IMR-90 (cell line): ENCODE measurements at regions not wholly inside any gene's neighbourhood (a gene's known extent, or its start where the extent isn't known, plus 50 kb on each side); places are given as distances from the start of the nearest gene placed in this dataset.

Source experiments
- ATAC-seq: fragments of 200-7000 bp; cut with Tn5 transposase; 2 replicates; pipeline ENCODE4 v1.9.1; 2020; ENCODE audit warnings: low read depth, mild to moderate bottlenecking, moderate library complexity
- BruUV-seq: library from RNA; stranded (reverse); fragments of 400-500 nt; replicated peaks from 2 replicates; lab custom pipeline; 2021; lab: Mats Ljungman, UMichigan
- CTCF ChIA-PET: fragments of 300-600 bp; formaldehyde crosslinking; extraction: SDS; loops from one replicate; lab custom pipeline; 2021; ENCODE audit warnings: antibody characterized with exemption; lab: Yijun Ruan, JAX
- POLR2A ChIA-PET: fragments of 300-600 bp; sonication (Branson Sonifier 250); formaldehyde crosslinking; loops from one replicate; lab custom pipeline; 2022; ENCODE audit warnings: antibody characterized with exemption; ENCODE audit not compliant: unreplicated experiment; lab: Charles Lee
- DNase-seq: peaks from one replicate; pipeline ENCODE4 v3.0.0; 2013
- H2AFZ ChIP-seq: replicated peaks from 2 replicates; pipeline ENCODE3; 2013; ENCODE audit warnings: low read length, mild to moderate bottlenecking; ENCODE audit not compliant: poor library complexity
- H2AK5ac ChIP-seq: 2 replicates; pipeline ENCODE4 v1.6.1; 2013; ENCODE audit warnings: low read depth, low read length, inconsistent platforms
- H2AK9ac ChIP-seq: replicated peaks from 2 replicates; pipeline ENCODE3; 2013; ENCODE audit warnings: mild to moderate bottlenecking, low read depth, low read length, moderate library complexity; ENCODE audit not compliant: poor library complexity
- H2BK120ac ChIP-seq: 2 replicates; pipeline ENCODE4 v1.6.1; 2013; ENCODE audit warnings: low read depth, low read length, inconsistent platforms
- H2BK15ac ChIP-seq: 3 replicates; pipeline ENCODE4 v1.6.1; 2013; ENCODE audit warnings: low read depth, low read length, inconsistent platforms
- H2BK20ac ChIP-seq: 2 replicates; pipeline ENCODE4 v1.6.1; 2013; ENCODE audit warnings: low read depth, mild to moderate bottlenecking, inconsistent platforms, low read length, moderate library complexity
- H2BK5ac ChIP-seq: 2 replicates; pipeline ENCODE4 v1.6.1; 2013; ENCODE audit warnings: mild to moderate bottlenecking, low read depth, low read length, inconsistent platforms; ENCODE audit not compliant: poor library complexity, severe bottlenecking
- H3K14ac ChIP-seq: replicated peaks from 2 replicates; pipeline ENCODE4 v1.6.1; 2013; ENCODE audit warnings: low read depth, low read length, inconsistent platforms
- H3K18ac ChIP-seq: 2 replicates; pipeline ENCODE4 v1.6.1; 2013; ENCODE audit warnings: low read depth, low read length, control low read depth
- H3K23ac ChIP-seq: 2 replicates; pipeline ENCODE4 v1.6.1; 2013; ENCODE audit warnings: low read depth, low read length, inconsistent platforms
- H3K27ac ChIP-seq: 2 replicates; pipeline ENCODE4 v1.5.1; 2013; ENCODE audit warnings: mild to moderate bottlenecking, control low read depth, low read length; ENCODE audit not compliant: insufficient read depth
- H3K27me3 ChIP-seq: 2 replicates; pipeline ENCODE4 v1.6.1; 2013; ENCODE audit warnings: low read length; ENCODE audit not compliant: control insufficient read depth, insufficient read depth
- H3K36me3 ChIP-seq: 2 replicates; pipeline ENCODE4 v1.6.1; 2013; ENCODE audit warnings: low read length, mixed read lengths; ENCODE audit not compliant: control insufficient read depth, insufficient read depth
- H3K4ac ChIP-seq: 2 replicates; pipeline ENCODE4 v1.6.1; 2013; ENCODE audit warnings: low read depth, low read length, inconsistent platforms
- H3K4me1 ChIP-seq: 2 replicates; pipeline ENCODE4 v1.6.1; 2013; ENCODE audit warnings: low read length, mixed read lengths; ENCODE audit not compliant: control insufficient read depth, insufficient read depth
- H3K4me2 ChIP-seq: 2 replicates; pipeline ENCODE4 v1.6.1; 2013; ENCODE audit warnings: low read depth, mild to moderate bottlenecking, control low read depth, low read length, moderate library complexity
- H3K4me3 ChIP-seq: 2 replicates; pipeline ENCODE4 v1.5.1; 2013; ENCODE audit warnings: low read depth, mild to moderate bottlenecking, control low read depth, low read length, moderate library complexity; ENCODE audit not compliant: insufficient read depth
- H3K56ac ChIP-seq: 2 replicates; pipeline ENCODE4 v1.6.1; 2013; ENCODE audit warnings: low read length, inconsistent platforms; ENCODE audit not compliant: insufficient read depth; ENCODE audit errors: extremely low read depth
- H3K79me1 ChIP-seq, 2 experiments: 2 replicates each; pipeline ENCODE4 v1.6.1; 2013; ENCODE audit warnings: low read length in 2 of 2, inconsistent platforms in 1 of 2, low read depth in 1 of 2
- H3K9ac ChIP-seq: 2 replicates; pipeline ENCODE4 v1.6.1; 2013; ENCODE audit warnings: low read depth, low read length, control low read depth
- H3K9me1 ChIP-seq: 2 replicates; pipeline ENCODE4 v1.6.1; 2013; ENCODE audit warnings: low read length, inconsistent platforms; ENCODE audit not compliant: insufficient read depth
- H3K9me3 ChIP-seq: 2 replicates; pipeline ENCODE4 v1.6.1; 2013; ENCODE audit warnings: low read length; ENCODE audit not compliant: control insufficient read depth, insufficient read depth
- H4K20me1 ChIP-seq: 2 replicates; pipeline ENCODE4 v1.6.1; 2013; ENCODE audit warnings: low read length, inconsistent platforms; ENCODE audit not compliant: insufficient read depth
- H4K5ac ChIP-seq: 2 replicates; pipeline ENCODE4 v1.6.1; 2013; ENCODE audit warnings: mild to moderate bottlenecking, low read depth, low read length, control low read depth
- H4K8ac ChIP-seq, 2 experiments: 2 replicates each; pipeline ENCODE4 v1.6.1; 2013; ENCODE audit warnings: low read depth in 2 of 2, low read length in 2 of 2, control low read depth in 1 of 2, inconsistent platforms in 1 of 2
- H4K91ac ChIP-seq: 2 replicates; pipeline ENCODE4 v1.6.1; 2013; ENCODE audit warnings: low read depth, low read length, inconsistent platforms; ENCODE audit not compliant: insufficient read depth
- CHD1 ChIP-seq: IDR thresholded peaks from 2 replicates; pipeline ENCODE4 v1.6.1; 2012; ENCODE audit warnings: low read depth, low read length, improper control_type of control experiment
- CTCF ChIP-seq: conservative IDR thresholded peaks from 2 replicates; pipeline ENCODE4 v1.5.1; 2012; ENCODE audit warnings: mild to moderate bottlenecking, low read depth, low read length, improper control_type of control experiment
- MAFK ChIP-seq: IDR thresholded peaks from 2 replicates; pipeline ENCODE4 v1.6.1; 2012; ENCODE audit warnings: low read depth, low read length, improper control_type of control experiment
- RCOR1 ChIP-seq: IDR thresholded peaks from 2 replicates; pipeline ENCODE4 v1.6.1; 2012; ENCODE audit warnings: mild to moderate bottlenecking, low read length, improper control_type of control experiment; ENCODE audit not compliant: insufficient replicate concordance
- SMC3 ChIP-seq: fragments of 150-350 bp; IDR thresholded peaks from 2 replicates; pipeline ENCODE4 v1.6.1; 2016; ENCODE audit warnings: low read depth, mild to moderate bottlenecking, antibody characterized with exemption, low read length, moderate library complexity
- WGBS, 2 experiments: methylation state at CpG; one replicate each; pipeline versions ENCODE4 v1.1.5 to v1.1.7; 2013; ENCODE audit warnings: missing lambda C conversion rate in 2 of 2; ENCODE audit not compliant: insufficient read length in 1 of 2; ENCODE audit errors: extremely low coverage in 2 of 2; 5-methylcytosine and 5-hydroxymethylcytosine counted together
- dilution Hi-C: fragments of 300-500 bp; cut with HindIII; formaldehyde crosslinking; loops from one replicate; pipeline ENCODE4 v1.14.3; 2018; ENCODE audit warnings: low sequenced_read_pairs; ENCODE audit not compliant: unreplicated experiment
- in situ Hi-C: fragments of 300-500 bp; cut with MboI; formaldehyde crosslinking; loops from 3 replicates; pipeline ENCODE4 v1.14.3; 2019; ENCODE audit warnings: low sequenced_read_pairs, inconsistent platforms, mixed read lengths
- intact Hi-C: fragments of 100-400 bp; cut with micrococcal nuclease; formaldehyde crosslinking; loops from 2 replicates; pipeline ENCODE4 v1.10.0; 2022

- ATAC-seq (no peak), DNase-seq (no peak)
- no peak for TF ChIP-seq SMC3
- TF ChIP-seq CTCF, result no peak
- TF ChIP-seq RCOR1, result no peak
- TF ChIP-seq CHD1, result no peak
- no peak for TF ChIP-seq MAFK
- no peaks in the 10 kb centered on the region for H3K9me1 ChIP-seq
- no peak overlapping the region for H3K4ac ChIP-seq
- intact Hi-C loops (no loop called here), dilution Hi-C loops (no loop called here), in situ Hi-C loops (no loop called here)
- H4K91ac ChIP-seq, result no peak overlapping the region
- H4K20me1 ChIP-seq, result no peaks in the 10 kb centered on the region
- no peak overlapping the region for H2BK5ac ChIP-seq
- no peak overlapping the region for H3K56ac ChIP-seq
- no peak overlapping the region for H3K4me2 ChIP-seq
- no peak overlapping the region for H3K27ac ChIP-seq
- H3K4me1 ChIP-seq, result no peaks in the 10 kb centered on the region
- H2BK120ac ChIP-seq, result no peak overlapping the region
- no peak overlapping the region for H2BK15ac ChIP-seq
- no peak overlapping the region for H3K18ac ChIP-seq
- H3K14ac ChIP-seq, result no peak overlapping the region
- no peak overlapping the region for H2BK20ac ChIP-seq
- no peak overlapping the region for H2AFZ ChIP-seq
- BruUV-seq, result no TSS peak
- WGBS, 2 experiments, result no CpG with 5 or more reads among the region's 3 CpGs
- H3K9me3 ChIP-seq, result no peaks in the 10 kb centered on the region
- H3K79me1 ChIP-seq, result no peaks in the 10 kb centered on the region
- H3K4me3 ChIP-seq, result no peak overlapping the region
- ChIA-PET CTCF (no interaction called here), POLR2A (no interaction called here)
- no peak overlapping the region for H4K8ac ChIP-seq
- H4K5ac ChIP-seq, result no peak overlapping the region
- no peak overlapping the region for H3K23ac ChIP-seq
- H3K36me3 ChIP-seq, result no peaks in the 10 kb centered on the region
- no peak overlapping the region for H2AK5ac ChIP-seq
- H3K27me3 ChIP-seq, result no peaks in the 10 kb centered on the region
- no peak overlapping the region for H3K9ac ChIP-seq
- H2AK9ac ChIP-seq, result no peak overlapping the region
Measured at GRCh38 chr18:64513401-64513800, 364.5 kb upstream of the LINC00305 start.
